ENCODE measurements at regions not wholly inside any gene's neighbourhood (a gene's known extent, or its start where the extent isn't known, plus 50 kb on each side); places are given as distances from the start of the nearest gene placed in this dataset.
"Not testable (repeated sequence)": the region's sequence is repeated elsewhere in the genome, so short reads cannot be mapped to it uniquely, and the experiment has no call there.

DNA sequence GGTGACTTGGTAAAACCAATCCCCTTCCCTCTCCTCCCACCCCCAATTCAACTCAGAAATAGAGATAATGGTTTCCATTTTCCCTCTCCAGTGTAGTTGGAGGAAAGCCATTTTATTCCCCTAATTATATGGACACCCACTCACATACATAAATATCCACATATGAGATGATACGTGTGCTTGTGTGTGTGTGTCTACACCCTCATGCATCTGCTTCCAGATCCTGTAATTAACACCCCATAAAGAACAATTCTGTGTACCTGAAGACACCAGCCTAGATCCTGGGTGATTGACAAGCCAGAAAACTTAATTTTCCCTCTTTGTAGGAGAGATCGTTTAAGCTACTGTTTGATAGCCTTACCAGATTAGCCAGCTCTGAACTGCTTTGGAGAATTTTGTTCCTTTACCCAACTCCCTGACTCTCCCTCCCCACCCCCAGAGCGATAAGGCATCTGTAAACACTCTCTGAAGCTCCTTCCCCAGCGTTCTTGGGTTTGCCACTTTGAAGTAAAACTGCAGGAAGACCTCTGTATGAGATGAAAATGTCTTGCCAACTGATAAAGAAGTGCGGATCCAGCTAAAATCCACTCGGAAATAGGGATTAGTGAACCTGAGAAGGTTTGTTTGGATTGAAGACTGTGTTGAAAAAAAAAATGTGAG is 175.7 kb downstream of the RGS9 start:
- no peak overlapping the region for H3K27ac ChIP-seq

DNA sequence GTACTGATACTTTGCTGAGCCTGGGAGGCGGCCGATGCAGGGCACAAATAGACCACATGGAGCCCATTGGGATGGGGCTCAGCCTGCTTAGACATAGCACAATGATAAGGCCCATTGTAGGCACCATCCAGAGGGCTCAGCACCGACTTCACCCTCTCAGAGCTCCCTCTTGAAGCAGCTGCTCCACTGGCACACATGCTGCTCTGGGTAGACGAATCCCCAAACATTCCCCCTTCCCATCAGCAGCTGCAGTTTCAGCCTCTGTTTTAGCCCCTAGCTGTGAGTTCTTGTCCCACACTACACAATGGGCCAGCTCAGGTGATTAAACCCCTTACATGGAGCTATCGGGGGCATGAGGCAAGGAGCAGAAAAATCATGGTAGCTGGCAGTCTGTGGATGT is 174.1 kb downstream of the RGS9 start:
- H3K27ac ChIP-seq, result no peak overlapping the region
- TF ChIP-seq ZFX (IDR thresholded peaks at IDR 0.05; ENCODE audit: borderline replicate concordance), result no peak
- no peak for TF ChIP-seq CTCF (IDR thresholded peaks at IDR 0.05)

More for the DNA sequence above, 175.7 kb downstream of the RGS9 start:
- TF ChIP-seq ZFX (IDR thresholded peaks at IDR 0.05; ENCODE audit: borderline replicate concordance) (no peak), CTCF (IDR thresholded peaks at IDR 0.05) (no peak)

GRCh38 chr17:65307961-65308316 is 170.8 kb downstream of the RGS9 start:
- no peak for TF ChIP-seq ZFX (IDR thresholded peaks at IDR 0.05; ENCODE audit: borderline replicate concordance)
- TF ChIP-seq CTCF (IDR thresholded peaks at IDR 0.05), result no peak
- no peak overlapping the region for H3K27ac ChIP-seq

DNA sequence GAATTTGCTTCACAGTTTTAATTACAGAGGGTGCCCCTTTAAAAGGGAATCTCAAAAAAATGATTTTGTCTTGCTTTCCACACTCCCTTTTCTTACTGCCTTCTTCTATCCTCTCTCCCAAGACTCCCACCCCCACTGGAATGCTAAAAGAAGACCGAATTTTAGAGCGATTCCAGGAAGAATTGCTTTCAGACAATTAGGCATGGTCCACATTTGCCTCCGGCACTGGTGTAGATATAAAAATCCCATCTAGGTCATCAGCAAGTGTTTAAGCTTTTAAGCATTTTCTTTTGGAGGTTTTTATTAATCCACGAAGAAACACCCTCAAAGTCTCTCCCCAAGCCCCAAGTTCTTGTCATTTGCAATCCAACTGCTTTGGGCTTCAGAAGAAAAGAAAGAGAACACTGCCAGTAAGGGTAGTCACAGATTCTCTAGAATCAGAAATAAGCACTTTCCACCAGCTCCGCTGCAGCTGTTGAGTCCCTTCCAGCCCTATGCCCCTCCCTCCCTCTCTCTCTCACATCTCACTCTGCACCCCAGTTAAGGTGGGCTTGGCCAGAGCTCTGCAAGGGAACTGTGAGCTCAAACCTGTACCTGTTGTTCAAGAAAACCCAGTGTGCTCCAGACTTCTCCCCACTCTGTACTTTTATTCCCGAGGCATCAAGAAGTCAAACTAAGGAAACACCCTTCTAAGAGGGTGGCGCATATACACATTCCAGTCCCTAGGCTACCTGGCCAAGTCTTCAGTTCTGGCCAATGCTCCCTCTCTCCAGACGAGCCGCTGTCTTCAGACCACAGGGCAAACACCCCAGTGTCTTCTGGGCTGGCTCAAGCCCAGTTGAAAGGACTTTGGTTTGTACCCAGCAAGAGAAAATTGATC is 170.2 kb downstream of the RGS9 start:
- TF ChIP-seq ZFX (IDR thresholded peaks at IDR 0.05; ENCODE audit: borderline replicate concordance) (no peak), CTCF (IDR thresholded peaks at IDR 0.05) (no peak)
- H3K27ac ChIP-seq, result no peak overlapping the region

DNA sequence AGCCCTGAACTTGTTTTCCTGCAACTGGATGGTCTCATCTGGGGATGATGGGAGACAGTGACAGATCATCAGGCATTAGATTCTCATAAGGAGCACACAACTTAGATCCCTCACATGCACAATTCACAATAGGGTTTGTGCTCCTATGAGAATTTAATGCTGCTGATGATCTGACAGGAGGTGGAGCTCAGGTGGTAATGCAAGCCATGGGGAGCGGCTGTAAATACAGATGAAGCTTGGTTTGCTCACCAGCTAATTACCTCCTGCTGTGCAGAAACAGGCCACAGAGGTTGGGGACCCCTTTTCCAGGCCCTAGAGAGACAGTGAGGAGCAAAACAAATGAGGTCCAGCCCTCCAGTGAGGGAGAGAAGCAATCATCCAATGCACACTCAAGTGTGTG is 168.6 kb downstream of the RGS9 start:
- H3K27ac ChIP-seq, result no peak overlapping the region
- no peak for TF ChIP-seq ZFX (IDR thresholded peaks at IDR 0.05; ENCODE audit: borderline replicate concordance)
- no peak for TF ChIP-seq CTCF (IDR thresholded peaks at IDR 0.05)

DNA sequence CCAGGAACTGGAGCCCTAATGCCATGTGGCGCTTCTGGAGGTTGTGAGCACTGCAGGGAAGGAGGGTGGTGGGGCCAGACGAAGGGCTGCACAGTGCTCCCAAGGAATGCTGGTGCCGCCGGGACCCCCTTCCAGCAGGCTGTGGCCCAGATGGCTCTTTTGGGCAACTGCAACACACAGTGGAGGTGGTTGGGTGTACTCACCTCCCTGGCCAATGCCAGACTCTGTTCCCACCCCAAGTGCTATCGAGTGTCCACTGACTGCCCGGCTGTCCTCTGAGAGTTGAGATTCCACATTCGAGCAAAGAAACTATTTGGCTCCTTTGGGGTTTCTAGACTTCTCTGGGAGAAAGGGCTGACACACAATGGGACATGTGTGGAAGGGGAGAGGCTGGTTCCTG is 167.9 kb downstream of the RGS9 start:
- no peak overlapping the region for H3K27ac ChIP-seq
- no peak for TF ChIP-seq CTCF (IDR thresholded peaks at IDR 0.05)
- no peak for TF ChIP-seq ZFX (IDR thresholded peaks at IDR 0.05; ENCODE audit: borderline replicate concordance)

- H3K27ac ChIP-seq, result not testable (repeated sequence)
Measured at GRCh38 chr17:65301882-65302281, 164.7 kb downstream of the RGS9 start.

Data from 22Rv1 (cell line).